ENCODE measurements at regions not wholly inside any gene's neighbourhood (a gene's known extent, or its start where the extent isn't known, plus 50 kb on each side); places are given as distances from the start of the nearest gene placed in this dataset.

- H3K36me3 ChIP-seq (ENCODE audit: control insufficient read depth in 3 of 3, insufficient read depth in 3 of 3, low read length in 3 of 3), result no peaks in the 10 kb centered on the region
- H3K4me1 ChIP-seq (ENCODE audit: control insufficient read depth in 3 of 3, insufficient read depth in 3 of 3, low read length in 3 of 3), result peaks cover 0 to 7% (median 6%) of the 10 kb centered on the region in 3 donors
- no peak overlapping the region for H3K4me3 ChIP-seq (ENCODE audit: low read length in 3 of 3)
- no peak overlapping the region for H3K27ac ChIP-seq (ENCODE audit: low read depth, low read length)
- H3K9ac ChIP-seq (ENCODE audit: low read depth in 1 of 3, low read length in 3 of 3), result no peak overlapping the region
- peaks cover 0 to 14% (median 2%) of the 10 kb centered on the region in 3 donors for H3K27me3 ChIP-seq (ENCODE audit: control insufficient read depth in 3 of 3, insufficient read depth in 3 of 3, low read length in 3 of 3)
- no peaks in the 10 kb centered on the region for H3K9me3 ChIP-seq (ENCODE audit: control insufficient read depth in 3 of 3, low read length in 3 of 3)
These were observed 200.5 kb downstream of the HRH4 start for GRCh38 chr18:24660956-24661355.

GRCh38 chr18:24662412-24662821 lies 202.0 kb downstream of the HRH4 start:
- peaks cover 0 to 13% (median 2%) of the 10 kb centered on the region in 3 donors for H3K27me3 ChIP-seq (ENCODE audit: control insufficient read depth in 3 of 3, insufficient read depth in 3 of 3, low read length in 3 of 3)
- H3K36me3 ChIP-seq (ENCODE audit: control insufficient read depth in 3 of 3, insufficient read depth in 3 of 3, low read length in 3 of 3), result no peaks in the 10 kb centered on the region
- no peak overlapping the region for H3K4me3 ChIP-seq (ENCODE audit: low read length in 3 of 3)
- H3K9me3 ChIP-seq (ENCODE audit: control insufficient read depth in 3 of 3, low read length in 3 of 3), result no peaks in the 10 kb centered on the region
- H3K9ac ChIP-seq (ENCODE audit: low read depth in 1 of 3, low read length in 3 of 3), result no peak overlapping the region
- peaks cover 0 to 7% (median 6%) of the 10 kb centered on the region in 3 donors for H3K4me1 ChIP-seq (ENCODE audit: control insufficient read depth in 3 of 3, insufficient read depth in 3 of 3, low read length in 3 of 3)
- no peak overlapping the region for H3K27ac ChIP-seq (ENCODE audit: low read depth, low read length)

- H3K9ac ChIP-seq (ENCODE audit: low read depth in 1 of 3, low read length in 3 of 3), result no peak overlapping the region
- H3K4me1 ChIP-seq (ENCODE audit: control insufficient read depth in 3 of 3, insufficient read depth in 3 of 3, low read length in 3 of 3), result peaks cover 0 to 7% (median 6%) of the 10 kb centered on the region in 3 donors
- H3K36me3 ChIP-seq (ENCODE audit: control insufficient read depth in 3 of 3, insufficient read depth in 3 of 3, low read length in 3 of 3), result no peaks in the 10 kb centered on the region
- peaks cover 0 to 10% (median 2%) of the 10 kb centered on the region in 3 donors for H3K27me3 ChIP-seq (ENCODE audit: control insufficient read depth in 3 of 3, insufficient read depth in 3 of 3, low read length in 3 of 3)
- H3K27ac ChIP-seq (ENCODE audit: low read depth, low read length), result no peak overlapping the region
- no peaks in the 10 kb centered on the region for H3K9me3 ChIP-seq (ENCODE audit: control insufficient read depth in 3 of 3, low read length in 3 of 3)
- H3K4me3 ChIP-seq (ENCODE audit: low read length in 3 of 3), result no peak overlapping the region
These were observed 202.6 kb downstream of the HRH4 start for GRCh38 chr18:24663026-24663425.

GRCh38 chr18:24669015-24669414 lies 208.6 kb downstream of the HRH4 start:
- H3K4me1 ChIP-seq (ENCODE audit: control insufficient read depth in 3 of 3, insufficient read depth in 3 of 3, low read length in 3 of 3), result no peaks in the 10 kb centered on the region
- H3K9me3 ChIP-seq (ENCODE audit: control insufficient read depth in 3 of 3, low read length in 3 of 3), result no peaks in the 10 kb centered on the region
- H3K9ac ChIP-seq (ENCODE audit: low read depth in 1 of 3, low read length in 3 of 3), result no peak overlapping the region
- no peak overlapping the region for H3K4me3 ChIP-seq (ENCODE audit: low read length in 3 of 3)
- H3K36me3 ChIP-seq (ENCODE audit: control insufficient read depth in 3 of 3, insufficient read depth in 3 of 3, low read length in 3 of 3), result no peaks in the 10 kb centered on the region
- no peak overlapping the region for H3K27ac ChIP-seq (ENCODE audit: low read depth, low read length)
- no peaks in the 10 kb centered on the region for H3K27me3 ChIP-seq (ENCODE audit: control insufficient read depth in 3 of 3, insufficient read depth in 3 of 3, low read length in 3 of 3)

GRCh38 chr18:24669502-24669901 lies 209.1 kb downstream of the HRH4 start:
- Histone ChIP-seq H3K9ac (ENCODE audit: low read depth in 1 of 3, low read length in 3 of 3) (no peak overlapping the region), H3K9me3 (ENCODE audit: control insufficient read depth in 3 of 3, low read length in 3 of 3) (no peaks in the 10 kb centered on the region), H3K27ac (ENCODE audit: low read depth, low read length) (no peak overlapping the region), H3K36me3 (ENCODE audit: control insufficient read depth in 3 of 3, insufficient read depth in 3 of 3, low read length in 3 of 3) (no peaks in the 10 kb centered on the region), H3K4me3 (ENCODE audit: low read length in 3 of 3) (no peak overlapping the region), H3K4me1 (ENCODE audit: control insufficient read depth in 3 of 3, insufficient read depth in 3 of 3, low read length in 3 of 3) (no peaks in the 10 kb centered on the region), H3K27me3 (ENCODE audit: control insufficient read depth in 3 of 3, insufficient read depth in 3 of 3, low read length in 3 of 3) (no peaks in the 10 kb centered on the region)

- Histone ChIP-seq H3K4me3 (ENCODE audit: low read length in 3 of 3) (no peak overlapping the region), H3K9me3 (ENCODE audit: control insufficient read depth in 3 of 3, low read length in 3 of 3) (no peaks in the 10 kb centered on the region), H3K27ac (ENCODE audit: low read depth, low read length) (no peak overlapping the region), H3K9ac (ENCODE audit: low read depth in 1 of 3, low read length in 3 of 3) (no peak overlapping the region), H3K36me3 (ENCODE audit: control insufficient read depth in 3 of 3, insufficient read depth in 3 of 3, low read length in 3 of 3) (no peaks in the 10 kb centered on the region), H3K4me1 (ENCODE audit: control insufficient read depth in 3 of 3, insufficient read depth in 3 of 3, low read length in 3 of 3) (no peaks in the 10 kb centered on the region), H3K27me3 (ENCODE audit: control insufficient read depth in 3 of 3, insufficient read depth in 3 of 3, low read length in 3 of 3) (no peaks in the 10 kb centered on the region)
These were observed 211.9 kb downstream of the HRH4 start for GRCh38 chr18:24672165-24672941.

GRCh38 chr18:24674200-24674599 lies 213.8 kb downstream of the HRH4 start:
- Histone ChIP-seq H3K36me3 (ENCODE audit: control insufficient read depth in 3 of 3, insufficient read depth in 3 of 3, low read length in 3 of 3) (no peaks in the 10 kb centered on the region), H3K4me3 (ENCODE audit: low read length in 3 of 3) (no peak overlapping the region), H3K4me1 (ENCODE audit: control insufficient read depth in 3 of 3, insufficient read depth in 3 of 3, low read length in 3 of 3) (no peaks in the 10 kb centered on the region), H3K9ac (ENCODE audit: low read depth in 1 of 3, low read length in 3 of 3) (no peak overlapping the region), H3K27ac (ENCODE audit: low read depth, low read length) (no peak overlapping the region), H3K27me3 (ENCODE audit: control insufficient read depth in 3 of 3, insufficient read depth in 3 of 3, low read length in 3 of 3) (no peaks in the 10 kb centered on the region), H3K9me3 (ENCODE audit: control insufficient read depth in 3 of 3, low read length in 3 of 3) (no peaks in the 10 kb centered on the region)

- H3K27ac ChIP-seq (ENCODE audit: low read depth, low read length), result no peak overlapping the region
- no peaks in the 10 kb centered on the region for H3K4me1 ChIP-seq (ENCODE audit: control insufficient read depth in 3 of 3, insufficient read depth in 3 of 3, low read length in 3 of 3)
- H3K9me3 ChIP-seq (ENCODE audit: control insufficient read depth in 3 of 3, low read length in 3 of 3), result no peaks in the 10 kb centered on the region
- H3K4me3 ChIP-seq (ENCODE audit: low read length in 3 of 3), result no peak overlapping the region
- no peaks in the 10 kb centered on the region for H3K27me3 ChIP-seq (ENCODE audit: control insufficient read depth in 3 of 3, insufficient read depth in 3 of 3, low read length in 3 of 3)
- no peaks in the 10 kb centered on the region for H3K36me3 ChIP-seq (ENCODE audit: control insufficient read depth in 3 of 3, insufficient read depth in 3 of 3, low read length in 3 of 3)
- no peak overlapping the region for H3K9ac ChIP-seq (ENCODE audit: low read depth in 1 of 3, low read length in 3 of 3)
These were observed 214.2 kb downstream of the HRH4 start for GRCh38 chr18:24674605-24675004.

- no peaks in the 10 kb centered on the region for H3K4me1 ChIP-seq (ENCODE audit: control insufficient read depth in 3 of 3, insufficient read depth in 3 of 3, low read length in 3 of 3)
- no peaks in the 10 kb centered on the region for H3K27me3 ChIP-seq (ENCODE audit: control insufficient read depth in 3 of 3, insufficient read depth in 3 of 3, low read length in 3 of 3)
These were observed 216.6 kb downstream of the HRH4 start for GRCh38 chr18:24677011-24677410.

GRCh38 chr18:24678107-24678506 lies 217.7 kb downstream of the HRH4 start:
- no peak overlapping the region for H3K27ac ChIP-seq (ENCODE audit: low read depth, low read length)
- no peaks in the 10 kb centered on the region for H3K9me3 ChIP-seq (ENCODE audit: control insufficient read depth in 3 of 3, low read length in 3 of 3)
- no peaks in the 10 kb centered on the region for H3K36me3 ChIP-seq (ENCODE audit: control insufficient read depth in 3 of 3, insufficient read depth in 3 of 3, low read length in 3 of 3)
- H3K4me1 ChIP-seq (ENCODE audit: control insufficient read depth in 3 of 3, insufficient read depth in 3 of 3, low read length in 3 of 3), result no peaks in the 10 kb centered on the region
- no peaks in the 10 kb centered on the region for H3K27me3 ChIP-seq (ENCODE audit: control insufficient read depth in 3 of 3, insufficient read depth in 3 of 3, low read length in 3 of 3)
- no peak overlapping the region for H3K4me3 ChIP-seq (ENCODE audit: low read length in 3 of 3)
- H3K9ac ChIP-seq (ENCODE audit: low read depth in 1 of 3, low read length in 3 of 3), result no peak overlapping the region

More at GRCh38 chr18:24677011-24677410, 216.6 kb downstream of the HRH4 start:
- no peak overlapping the region for H3K27ac ChIP-seq (ENCODE audit: low read depth, low read length)
- H3K9me3 ChIP-seq (ENCODE audit: control insufficient read depth in 3 of 3, low read length in 3 of 3), result no peaks in the 10 kb centered on the region
- no peak overlapping the region for H3K9ac ChIP-seq (ENCODE audit: low read depth in 1 of 3, low read length in 3 of 3)
- H3K36me3 ChIP-seq (ENCODE audit: control insufficient read depth in 3 of 3, insufficient read depth in 3 of 3, low read length in 3 of 3), result no peaks in the 10 kb centered on the region
- H3K4me3 ChIP-seq (ENCODE audit: low read length in 3 of 3), result no peak overlapping the region

All from skeletal muscle tissue (tissue), 3 donors.